ENCODE measurements at regions not wholly inside any gene's neighbourhood (a gene's known extent, or its start where the extent isn't known, plus 50 kb on each side); places are given as distances from the start of the nearest gene placed in this dataset.

- TF ChIP-seq CTCF (IDR thresholded peaks at IDR 0.05; ENCODE audit: low read length) = no peak
- no peak for TF ChIP-seq EZH2 (IDR thresholded peaks at IDR 0.05; ENCODE audit: borderline replicate concordance, low read length)
Measured at GRCh38 chr16:72255786-72256185, 83.8 kb upstream of the PMFBP1 start.

Data from OCI-LY1 (cell line).